ENCODE measurements at regions not wholly inside any gene's neighbourhood (a gene's known extent, or its start where the extent isn't known, plus 50 kb on each side); places are given as distances from the start of the nearest gene placed in this dataset.

- no peak for TF ChIP-seq HDAC6 (IDR thresholded peaks at IDR 0.05; ENCODE audit: low read depth, low read length)
These were observed 137.8 kb upstream of the IL1RAPL2 start (continued) for GRCh38 chrX:104428231-104428630.

DNA sequence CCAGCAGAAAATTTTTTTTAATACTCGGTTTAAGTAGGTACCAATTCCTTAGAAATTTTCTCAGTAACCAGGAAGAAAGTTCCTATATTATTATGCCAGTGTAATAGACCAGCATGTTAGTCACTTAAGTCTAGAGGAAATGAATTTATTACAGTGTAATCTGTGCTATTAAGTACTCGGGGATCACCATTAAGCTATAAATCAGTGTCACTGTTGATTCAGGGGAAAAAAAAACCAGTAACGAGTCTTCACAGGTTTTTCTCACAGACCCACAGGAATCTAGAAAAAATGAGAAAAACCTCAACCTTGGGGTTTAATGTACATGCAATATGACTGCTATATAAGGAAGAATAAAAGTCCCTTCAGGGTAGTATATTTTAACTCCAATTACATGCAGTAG lies 138.3 kb upstream of the IL1RAPL2 start:
- no peak for FAIRE-seq
- TF ChIP-seq EZH2 (IDR thresholded peaks at IDR 0.05; ENCODE audit: low read depth, low read length, severe bottlenecking) (no peak), ZNF274 (IDR thresholded peaks at IDR 0.05; ENCODE audit: borderline replicate concordance, extremely low read depth, low read length) (no peak), SP4 (IDR thresholded peaks at IDR 0.05; ENCODE audit: low read length) (no peak), ATF2 (IDR thresholded peaks at IDR 0.05; ENCODE audit: low read length) (no peak), RXRA (IDR thresholded peaks at IDR 0.05; ENCODE audit: insufficient read depth, low read depth, low read length) (no peak), CBX8 (IDR thresholded peaks at IDR 0.05; ENCODE audit: borderline replicate concordance, low read depth, low read length) (no peak), BRCA1 (IDR thresholded peaks at IDR 0.05; ENCODE audit: low read depth, low read length) (no peak), JUND (IDR thresholded peaks at IDR 0.05; ENCODE audit: low read length) (no peak), ATF3 (IDR thresholded peaks at IDR 0.05; ENCODE audit: insufficient read depth, low read depth, low read length) (no peak)

More for the DNA sequence above, 138.3 kb upstream of the IL1RAPL2 start:
- Histone ChIP-seq H3K14ac (ENCODE audit: insufficient read length) (no peak overlapping the region), H3K79me2 (ENCODE audit: control insufficient read depth in 1 of 2, insufficient read depth in 2 of 2, low read length in 2 of 2) (no peaks in the 10 kb centered on the region), H4K8ac (ENCODE audit: extremely low read depth, insufficient read depth, low read length) (no peak overlapping the region), H3K4me3 (ENCODE audit: extremely low read depth in 1 of 4, insufficient read depth in 2 of 4, low read depth in 3 of 4, low read length in 4 of 4) (no peak overlapping the region), H3K56ac (replicated peaks; ENCODE audit: insufficient read length, low read depth, low read length) (no peak overlapping the region), H2AK5ac (ENCODE audit: low read depth, low read length) (no peak overlapping the region), H4K91ac (replicated peaks; ENCODE audit: insufficient read length, low read length) (no peak overlapping the region), H3K27me3 (replicated peaks in 1 of 4; ENCODE audit: control insufficient read depth in 3 of 4, extremely low read depth in 1 of 4, insufficient read depth in 3 of 4, low read length in 3 of 4) (no peaks in the 10 kb centered on the region), H3K9me3 (ENCODE audit: insufficient read depth in 2 of 2, low read depth in 1 of 2, low read length in 1 of 2) (no peaks in the 10 kb centered on the region), H2AFZ (ENCODE audit: low read length) (no peak overlapping the region), H3K18ac (ENCODE audit: extremely low read depth, low read length) (no peak overlapping the region), H3K27ac (ENCODE audit: low read depth, low read length) (no peak overlapping the region), H2BK20ac (ENCODE audit: low read length) (no peak overlapping the region), H3K36me3 (ENCODE audit: control insufficient read depth in 2 of 4, insufficient read depth in 4 of 4, low read length in 3 of 4) (no peaks in the 10 kb centered on the region), H3K4ac (replicated peaks; ENCODE audit: insufficient read length, low read depth, low read length) (no peak overlapping the region), H3K23ac (ENCODE audit: insufficient read length) (no peak overlapping the region), H3K9ac (replicated peaks in 1 of 4; ENCODE audit: extremely low read depth in 1 of 4, low read depth in 3 of 4, low read length in 3 of 4) (no peak overlapping the region), H2BK120ac (replicated peaks; ENCODE audit: low read depth, low read length) (no peak overlapping the region), H2BK5ac (ENCODE audit: low read depth, low read length) (no peak overlapping the region), H2BK12ac (ENCODE audit: low read depth, low read length) (no peak overlapping the region), H2BK15ac (ENCODE audit: low read length) (no peak overlapping the region), H3K79me1 (ENCODE audit: low read depth, low read length) (no peaks in the 10 kb centered on the region), H3K23me2 (ENCODE audit: low read depth, low read length) (no peaks in the 10 kb centered on the region), H4K5ac (ENCODE audit: insufficient read length, low read depth, low read length) (no peak overlapping the region), H3K4me1 (replicated peaks in 1 of 4; ENCODE audit: control insufficient read depth in 3 of 4, insufficient read depth in 4 of 4, low read length in 3 of 4) (no peaks in the 10 kb centered on the region), H4K20me1 (replicated peaks in 1 of 2; ENCODE audit: control insufficient read depth in 1 of 2, insufficient read depth in 2 of 2, low read length in 2 of 2) (no peaks in the 10 kb centered on the region), H3K4me2 (ENCODE audit: insufficient read depth in 1 of 2, low read depth in 2 of 2, low read length in 2 of 2) (no peak overlapping the region)
- 77% methylated on average over 2 of the region's 3 CpGs; no CpG with 5 or more reads in 1 of the 2 experiments for WGBS, 2 experiments (ENCODE audit: extremely low coverage in 1 of 2, insufficient coverage in 1 of 2, insufficient read length in 1 of 2, insufficient replicate concordance in 2 of 2, low coverage in 1 of 2, low lambda C conversion rate in 2 of 2, missing lambda C conversion rate in 1 of 2)
- no peak for DNase-seq (ENCODE audit: low read depth in 1 of 2, low spot score in 2 of 2)
- POLR2A ChIA-PET (ENCODE audit: partially characterized antibody), result no interaction called here
- CTCF ChIA-PET (ENCODE audit: partially characterized antibody), result no interaction called here

Measured in H1 (cell line).